BJ (cell line): ENCODE measurements at regions not wholly inside any gene's neighbourhood (a gene's known extent, or its start where the extent isn't known, plus 50 kb on each side); places are given as distances from the start of the nearest gene placed in this dataset.

Experiments
- CTCF ChIA-PET: fragments of 350-600 bp; formaldehyde crosslinking; extraction: SDS; loops from one replicate; lab custom pipeline; 2021; ENCODE audit warnings: antibody characterized with exemption, inconsistent platforms; lab: Yijun Ruan, JAX
- POLR2A ChIA-PET: fragments of 300-600 bp; sonication (Branson Sonifier 250); formaldehyde crosslinking; extraction: SDS; loops from one replicate; lab custom pipeline; 2021; ENCODE audit warnings: antibody characterized with exemption; lab: Charles Lee
- DNase-seq: peaks from one replicate; pipeline ENCODE4 v3.0.0-alpha.2; 2011; ENCODE audit warnings: low read depth
- H3K27me3 ChIP-seq: 2 replicates; pipeline ENCODE4 v1.6.0; 2011; ENCODE audit warnings: low read length; ENCODE audit not compliant: control insufficient read depth, insufficient read depth
- H3K36me3 ChIP-seq: 2 replicates; pipeline ENCODE4 v1.5.1; 2011; ENCODE audit warnings: low read length; ENCODE audit not compliant: control insufficient read depth, insufficient read depth
- H3K4me3 ChIP-seq: 2 replicates; pipeline ENCODE4 v1.5.1; 2011; ENCODE audit warnings: low read depth, mild to moderate bottlenecking, control low read depth, low read length
- CTCF ChIP-seq: IDR thresholded peaks from 2 replicates; pipeline ENCODE4 v1.5.1; 2011; ENCODE audit warnings: low read depth, mild to moderate bottlenecking, control low read depth, inconsistent platforms, low read length, moderate library complexity; ENCODE audit not compliant: insufficient read depth

GRCh38 chr5:105922080-105922479 lies 1748.7 kb downstream of the EFNA5 start:
- ChIA-PET CTCF (no interaction called here), POLR2A (no interaction called here)
- no peaks in the 10 kb centered on the region for H3K36me3 ChIP-seq
- no peaks in the 10 kb centered on the region for H3K27me3 ChIP-seq
- DNase-seq: no peak
- no peak overlapping the region for H3K4me3 ChIP-seq
- TF ChIP-seq CTCF: no peak

DNA sequence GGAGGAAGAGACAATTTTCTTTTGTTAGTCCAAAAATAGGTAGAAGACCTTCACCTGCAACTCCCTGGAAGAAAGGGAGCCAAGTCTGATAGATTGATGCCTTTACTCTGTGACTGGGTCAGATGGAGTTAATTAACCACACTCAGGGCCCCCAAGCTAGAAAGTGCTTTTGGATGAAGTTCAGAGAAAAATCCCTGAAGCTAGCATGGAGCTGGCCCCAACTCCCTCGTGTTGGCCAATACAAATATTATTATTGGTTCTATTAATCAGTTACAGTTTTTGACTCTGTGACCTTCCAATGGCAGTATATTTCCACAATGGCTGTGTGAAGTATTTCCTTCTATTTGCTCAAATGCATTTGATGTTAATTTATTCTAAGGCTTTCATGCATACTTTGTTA lies 1753.5 kb downstream of the EFNA5 start:
- ChIA-PET POLR2A (no interaction called here), CTCF (no interaction called here)
- no peaks in the 10 kb centered on the region for H3K27me3 ChIP-seq
- TF ChIP-seq CTCF: no peak
- DNase-seq: no peak
- H3K4me3 ChIP-seq: no peak overlapping the region
- H3K36me3 ChIP-seq: no peaks in the 10 kb centered on the region

GRCh38 chr5:105907016-105907415 lies 1763.7 kb downstream of the EFNA5 start:
- TF ChIP-seq CTCF: no peak
- no peak for DNase-seq
- CTCF ChIA-PET: no interaction called here
- no peaks in the 10 kb centered on the region for H3K36me3 ChIP-seq
- POLR2A ChIA-PET: no interaction called here
- H3K27me3 ChIP-seq: no peaks in the 10 kb centered on the region
- H3K4me3 ChIP-seq: no peak overlapping the region

DNA sequence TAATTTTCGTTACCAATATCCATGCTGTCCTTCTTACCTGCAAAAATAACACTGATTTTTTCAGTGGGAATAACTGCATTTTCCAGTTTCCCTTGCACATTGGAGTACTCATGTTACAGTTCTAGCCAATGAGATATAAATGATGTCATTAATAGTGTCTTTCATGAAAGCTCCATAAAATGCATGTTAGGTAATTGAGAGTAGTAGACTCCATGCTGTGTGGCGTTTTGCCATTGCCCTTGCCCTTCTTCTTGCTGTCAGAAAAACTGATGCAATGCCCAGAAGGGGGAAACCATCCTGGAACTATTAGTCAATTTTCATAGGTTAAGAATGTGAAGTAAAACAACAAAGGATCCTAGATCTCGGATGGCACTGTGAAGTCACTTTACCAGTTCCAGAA lies 1765.3 kb downstream of the EFNA5 start:
- TF ChIP-seq CTCF: no peak
- ChIA-PET CTCF (no interaction called here), POLR2A (no interaction called here)
- H3K4me3 ChIP-seq: no peak overlapping the region
- DNase-seq: no peak
- H3K36me3 ChIP-seq: no peaks in the 10 kb centered on the region
- H3K27me3 ChIP-seq: no peaks in the 10 kb centered on the region

DNA sequence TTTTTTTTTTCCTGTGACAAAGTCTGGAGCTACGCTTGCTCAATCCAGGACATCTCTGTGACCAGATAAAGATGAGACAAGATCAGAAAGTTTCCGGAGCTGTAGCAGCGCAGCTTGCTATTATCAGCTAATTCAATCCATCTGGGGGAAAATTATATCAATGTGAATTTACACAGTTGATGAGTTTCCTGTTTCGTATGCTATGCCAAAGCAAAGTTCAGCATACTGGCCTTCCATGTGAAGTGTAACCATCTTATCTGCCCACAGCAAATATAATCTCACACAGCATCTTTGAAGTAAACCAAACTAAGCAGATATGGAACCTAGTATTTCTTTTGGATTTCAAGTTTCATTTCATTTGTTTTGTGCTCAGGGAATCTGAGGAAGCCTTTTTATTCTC lies 1767.7 kb downstream of the EFNA5 start:
- TF ChIP-seq CTCF: no peak
- no peak overlapping the region for H3K4me3 ChIP-seq
- ChIA-PET CTCF (no interaction called here), POLR2A (no interaction called here)
- DNase-seq: no peak
- no peaks in the 10 kb centered on the region for H3K27me3 ChIP-seq
- H3K36me3 ChIP-seq: no peaks in the 10 kb centered on the region
